Amniotic epithelial cell (primary cell): ENCODE measurements at regions not wholly inside any gene's neighbourhood (a gene's known extent, or its start where the extent isn't known, plus 50 kb on each side); places are given as distances from the start of the nearest gene placed in this dataset.

Source experiments
- DNase-seq: peaks from one replicate; pipeline ENCODE4 v3.0.0-alpha.2; 2010; ENCODE audit warnings: low read depth

GRCh38 chr2:238654479-238655197, 193.2 kb upstream of the TWIST2 start:
- DNase-seq = no peak

GRCh38 chr2:238655198-238655860, 192.6 kb upstream of the TWIST2 start:
- no peak for DNase-seq

- DNase-seq = no peak
Measured at GRCh38 chr2:238655974-238656722, 191.7 kb upstream of the TWIST2 start.

GRCh38 chr2:238657132-238658053, 190.5 kb upstream of the TWIST2 start:
- no peak for DNase-seq

GRCh38 chr2:238658054-238658407, 189.9 kb upstream of the TWIST2 start:
- no peak for DNase-seq

GRCh38 chr2:238658820-238659219, 189.1 kb upstream of the TWIST2 start:
- no peak for DNase-seq

GRCh38 chr2:238659231-238659630, 188.7 kb upstream of the TWIST2 start:
- DNase-seq = peak; percentile 25

GRCh38 chr2:238663586-238663985, 184.3 kb upstream of the TWIST2 start:
- no peak for DNase-seq

GRCh38 chr2:238665919-238666318, 182.0 kb upstream of the TWIST2 start:
- DNase-seq = no peak

- no peak for DNase-seq
Measured at GRCh38 chr2:238666543-238666942, 181.3 kb upstream of the TWIST2 start.

- DNase-seq = peak; percentile 45
Measured at GRCh38 chr2:238667008-238667407, 180.9 kb upstream of the TWIST2 start.

- DNase-seq = no peak
Measured at GRCh38 chr2:238667639-238668038, 180.2 kb upstream of the TWIST2 start.

- no peak for DNase-seq
Measured at GRCh38 chr2:238668426-238668825, 179.5 kb upstream of the TWIST2 start.

GRCh38 chr2:238669046-238669445, 178.8 kb upstream of the TWIST2 start:
- DNase-seq = no peak

- no peak for DNase-seq
Measured at GRCh38 chr2:238669581-238670080, 178.3 kb upstream of the TWIST2 start.

GRCh38 chr2:238670111-238670585, 177.7 kb upstream of the TWIST2 start:
- no peak for DNase-seq

- no peak for DNase-seq
Measured at GRCh38 chr2:238682536-238682935, 165.3 kb upstream of the TWIST2 start.

GRCh38 chr2:238684362-238685326, 163.2 kb upstream of the TWIST2 start:
- DNase-seq = peak; percentile 100

- DNase-seq = no peak
Measured at GRCh38 chr2:238685327-238685709, 162.6 kb upstream of the TWIST2 start.

- DNase-seq = no peak
Measured at GRCh38 chr2:238685713-238686112, 162.2 kb upstream of the TWIST2 start.

GRCh38 chr2:238686223-238686622, 161.7 kb upstream of the TWIST2 start:
- no peak for DNase-seq
